Thymus (tissue), 11 donors: ENCODE measurements at regions not wholly inside any gene's neighbourhood (a gene's known extent, or its start where the extent isn't known, plus 50 kb on each side); places are given as distances from the start of the nearest gene placed in this dataset.
"Not testable (repeated sequence)": the region's sequence is repeated elsewhere in the genome, so short reads cannot be mapped to it uniquely, and the experiment has no call there.

Source experiments
- DNase-seq, 9 donors: peaks; one replicate each; pipeline ENCODE4 v3.0.0-alpha.2; 2013; ENCODE audit warnings: low spot score in 9 of 9, low read depth in 6 of 9, missing footprints in 1 of 9
- H3K27ac ChIP-seq, 2 donors: one replicate each; pipeline ENCODE4 v1.5.1; 2013; ENCODE audit warnings: control low read depth in 1 of 2, low read depth in 1 of 2, low read length in 1 of 2, mild to moderate bottlenecking in 1 of 2, moderate library complexity in 1 of 2
- H3K27me3 ChIP-seq, 2 donors: one replicate each; pipeline ENCODE4 v1.5.1; 2013; ENCODE audit warnings: low read length in 1 of 2; ENCODE audit not compliant: control insufficient read depth in 2 of 2, insufficient read depth in 1 of 2
- H3K36me3 ChIP-seq, 2 donors: one replicate each; pipeline ENCODE4 v1.5.1; 2013; ENCODE audit warnings: low read length in 1 of 2, mild to moderate bottlenecking in 1 of 2, moderate library complexity in 1 of 2; ENCODE audit not compliant: control insufficient read depth in 2 of 2, insufficient read depth in 2 of 2
- H3K4me1 ChIP-seq, 2 donors: one replicate each; pipeline ENCODE4 v1.5.1; 2013; ENCODE audit warnings: low read length in 2 of 2; ENCODE audit not compliant: control insufficient read depth in 2 of 2, insufficient read depth in 2 of 2
- H3K4me3 ChIP-seq, 2 donors: one replicate each; pipeline ENCODE4 v1.5.1; 2013; ENCODE audit warnings: low read length in 2 of 2, control low read depth in 1 of 2, mild to moderate bottlenecking in 1 of 2
- H3K9me3 ChIP-seq, 2 donors: one replicate each; pipeline ENCODE4 v1.5.1; 2013; ENCODE audit warnings: low read length in 1 of 2, mild to moderate bottlenecking in 1 of 2; ENCODE audit not compliant: control insufficient read depth in 2 of 2, insufficient read depth in 1 of 2
- WGBS: extraction: QIAGEN DNeasy Blood & Tissue Kit; methylation state at CpG from one replicate; pipeline ENCODE4 v1.1.7; 2013; 5-methylcytosine and 5-hydroxymethylcytosine counted together
- donor health status: healthy.

DNA sequence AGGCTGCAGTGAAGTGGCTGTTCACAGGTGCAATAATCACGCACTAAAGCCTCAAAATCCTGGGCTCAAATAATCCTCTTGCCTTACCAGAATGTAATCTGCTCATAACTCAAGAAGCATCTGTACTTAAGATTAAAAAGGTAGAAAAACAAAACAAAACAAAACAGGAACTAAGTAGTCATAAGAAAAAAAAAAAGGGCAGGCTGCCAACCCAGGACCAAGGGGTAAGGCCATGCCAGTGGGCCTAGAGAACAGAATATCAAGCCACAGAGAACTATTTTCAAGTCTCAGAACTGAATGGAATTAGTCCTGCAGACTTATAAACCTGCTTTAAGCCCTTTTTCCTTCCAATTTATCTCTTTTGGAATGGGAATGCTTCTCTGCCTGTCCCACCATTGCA is 64.8 kb upstream of the TBC1D3K start:
- Histone ChIP-seq H3K4me1 (no peaks in the 10 kb centered on the region), H3K4me3 (no peak overlapping the region), H3K9me3 (peaks cover 0 to 13% of the 10 kb centered on the region in 2 donors), H3K27ac (no peak overlapping the region), H3K36me3 (no peaks in the 10 kb centered on the region), H3K27me3 (no peaks in the 10 kb centered on the region)
- 96% methylated on average over 1 of the region's 1 CpG for WGBS
- DNase-seq, result no peak

DNA sequence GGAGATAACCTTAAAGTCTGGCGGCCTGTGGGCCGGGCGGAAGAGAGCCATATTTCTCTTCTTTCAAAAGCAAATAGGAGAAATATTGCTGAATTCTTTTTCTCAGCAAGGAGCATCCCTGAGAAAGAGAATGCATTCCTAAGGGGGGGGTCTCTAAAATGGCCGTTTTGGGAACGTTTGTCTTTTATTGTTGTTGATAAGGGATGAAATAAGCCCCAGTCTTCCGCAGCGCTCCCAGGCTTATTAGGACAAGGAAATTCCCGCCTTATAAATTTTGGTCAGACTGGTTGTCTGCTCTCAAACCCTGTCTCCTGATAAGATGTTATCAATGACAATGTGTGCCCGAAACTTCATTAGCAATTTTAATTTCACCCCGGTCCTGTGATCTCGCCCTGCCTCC is 65.8 kb upstream of the TBC1D3K start:
- H3K4me1 ChIP-seq, H3K27me3 ChIP-seq, H3K36me3 ChIP-seq, DNase-seq, H3K27ac ChIP-seq, H3K4me3 ChIP-seq: not testable (repeated sequence)
- WGBS, result 96% methylated on average over 11 of the region's 11 CpGs
- peaks cover 0 to 13% of the 10 kb centered on the region in 2 donors for H3K9me3 ChIP-seq

DNA sequence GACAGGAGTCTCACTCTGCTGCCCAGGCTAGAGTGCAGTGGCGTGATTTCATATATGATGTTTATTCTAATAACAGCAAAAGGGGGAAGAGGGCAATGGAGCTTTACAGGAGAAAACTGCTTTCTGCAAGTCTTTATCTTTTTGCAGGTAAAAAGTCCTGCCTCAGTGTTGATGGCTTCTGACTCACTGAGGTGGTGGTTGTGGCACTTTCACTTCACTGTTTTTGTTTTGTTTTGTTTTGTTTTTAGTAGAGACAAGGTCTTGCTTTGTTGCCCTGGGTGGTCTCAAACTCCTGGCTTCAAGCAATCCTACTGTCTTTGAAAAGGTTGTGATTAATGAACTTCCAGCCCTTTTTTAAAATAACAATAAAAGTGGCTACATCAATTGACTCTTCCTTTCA is 68.0 kb upstream of the TBC1D3K start:
- H3K27ac ChIP-seq, result no peak overlapping the region
- peaks cover 0 to 13% of the 10 kb centered on the region in 2 donors for H3K9me3 ChIP-seq
- no peak overlapping the region for H3K4me3 ChIP-seq
- H3K4me1 ChIP-seq, result no peaks in the 10 kb centered on the region
- no peak for DNase-seq
- H3K36me3 ChIP-seq, result no peaks in the 10 kb centered on the region
- WGBS, result 100% methylated on average over 1 of the region's 1 CpG
- H3K27me3 ChIP-seq, result no peaks in the 10 kb centered on the region

DNA sequence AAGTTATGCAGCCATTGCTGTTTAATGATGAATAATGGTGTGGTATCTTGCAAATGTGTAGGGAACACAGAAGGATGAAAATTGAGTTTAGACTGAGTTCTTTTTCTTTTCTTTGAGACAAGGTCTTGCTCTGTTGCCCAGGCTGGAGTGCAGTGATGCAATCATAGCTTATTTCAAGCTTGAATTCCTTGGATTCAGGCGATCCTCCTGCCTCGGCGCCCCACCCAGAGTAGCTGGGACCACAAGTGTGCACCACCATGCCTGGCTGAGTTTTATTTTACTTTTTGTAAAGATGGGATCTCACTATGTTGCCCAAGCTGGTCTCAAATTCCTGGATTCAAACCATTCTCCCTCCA is 74.6 kb upstream of the TBC1D3K start:
- no peak overlapping the region for H3K27ac ChIP-seq
- no peaks in the 10 kb centered on the region for H3K9me3 ChIP-seq
- no peak overlapping the region for H3K4me3 ChIP-seq
- peaks cover 3 to 13% of the 10 kb centered on the region in 2 donors for H3K4me1 ChIP-seq
- H3K27me3 ChIP-seq, result peaks cover 0 to 4% of the 10 kb centered on the region in 2 donors
- WGBS, result 97% methylated on average over 3 of the region's 3 CpGs
- H3K36me3 ChIP-seq, result no peaks in the 10 kb centered on the region
- no peak for DNase-seq

DNA sequence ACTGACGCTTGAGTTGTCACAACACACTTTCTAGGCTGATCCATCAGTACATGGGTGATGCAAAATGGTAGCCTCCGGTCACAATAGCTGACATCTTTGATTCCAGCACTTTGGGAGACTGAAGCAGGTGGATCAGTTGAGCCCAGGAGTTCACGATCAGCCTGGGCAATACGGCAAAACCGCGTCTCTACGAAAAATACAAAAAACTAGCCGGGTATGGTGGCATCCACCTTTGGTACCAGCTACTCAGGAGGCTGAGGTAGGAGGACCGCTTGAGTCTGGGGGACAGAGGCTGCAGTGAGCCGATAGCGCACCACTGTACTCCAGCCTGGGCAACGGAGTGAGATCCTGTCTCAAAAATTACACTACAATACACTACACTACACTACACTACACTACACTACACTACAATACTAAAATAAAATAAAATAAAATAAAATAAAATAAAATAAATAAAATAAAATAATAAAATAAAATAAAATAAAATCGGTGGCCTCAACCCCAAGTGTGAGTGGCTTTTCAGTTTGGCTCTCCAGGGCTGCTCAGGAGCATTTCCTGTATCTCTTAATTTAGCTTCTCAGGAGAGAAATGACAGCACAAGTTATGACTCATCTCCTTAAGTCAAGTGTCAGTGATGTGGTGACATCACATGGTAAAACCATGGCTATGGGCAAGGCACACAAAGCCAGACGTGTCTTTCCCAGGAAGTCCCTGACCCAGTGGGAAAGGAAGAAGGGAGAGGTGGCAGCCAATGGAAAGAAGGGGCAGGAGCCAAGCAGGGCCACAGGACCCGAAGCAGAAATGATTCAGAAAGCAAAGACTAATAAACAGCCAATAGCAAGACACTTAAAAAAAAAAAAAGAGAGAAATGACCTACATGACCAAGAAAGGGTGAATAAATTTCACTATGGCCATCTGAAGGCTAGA is 75.3 kb upstream of the TBC1D3K start:
- WGBS, result 86% methylated on average over 15 of the region's 15 CpGs
- Histone ChIP-seq H3K4me3 (no peak overlapping the region), H3K36me3 (no peaks in the 10 kb centered on the region), H3K27me3 (peaks cover 0 to 8% of the 10 kb centered on the region in 2 donors), H3K4me1 (peaks cover 9 to 18% of the 10 kb centered on the region in 2 donors), H3K27ac (no peak overlapping the region), H3K9me3 (no peaks in the 10 kb centered on the region)
- DNase-seq, result peak in 1 of 9 donors; percentile 40

DNA sequence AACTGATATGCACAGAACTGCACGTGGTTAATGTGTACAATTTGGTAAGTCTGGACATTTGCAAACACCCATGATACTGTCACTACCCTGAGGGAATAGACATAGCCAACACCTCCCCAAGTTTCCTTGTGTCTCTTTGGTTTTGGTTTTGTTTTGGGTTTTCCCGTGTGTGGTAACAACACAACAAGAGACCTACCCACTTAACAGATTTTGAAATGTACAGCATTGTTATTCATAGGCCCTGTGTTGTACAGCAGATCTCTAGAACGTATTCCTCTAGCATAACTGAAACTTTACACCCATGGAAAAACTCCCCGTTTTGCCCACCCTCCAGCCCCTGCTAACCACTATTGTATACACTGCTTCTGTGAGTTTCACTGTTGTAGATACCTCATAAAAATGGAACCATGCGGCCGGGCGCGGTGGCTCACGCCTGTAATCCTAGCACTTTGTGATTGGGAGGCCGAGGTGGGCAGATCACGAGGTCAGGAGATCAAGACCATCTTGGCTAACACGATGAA is 76.3 kb upstream of the TBC1D3K start:
- Histone ChIP-seq H3K36me3 (no peaks in the 10 kb centered on the region), H3K27me3 (peaks cover 0 to 8% of the 10 kb centered on the region in 2 donors), H3K27ac (no peak overlapping the region), H3K9me3 (no peaks in the 10 kb centered on the region), H3K4me1 (peaks cover 10 to 18% of the 10 kb centered on the region in 2 donors), H3K4me3 (no peak overlapping the region)
- 91% methylated on average over 12 of the region's 12 CpGs for WGBS
- DNase-seq, result no peak

DNA sequence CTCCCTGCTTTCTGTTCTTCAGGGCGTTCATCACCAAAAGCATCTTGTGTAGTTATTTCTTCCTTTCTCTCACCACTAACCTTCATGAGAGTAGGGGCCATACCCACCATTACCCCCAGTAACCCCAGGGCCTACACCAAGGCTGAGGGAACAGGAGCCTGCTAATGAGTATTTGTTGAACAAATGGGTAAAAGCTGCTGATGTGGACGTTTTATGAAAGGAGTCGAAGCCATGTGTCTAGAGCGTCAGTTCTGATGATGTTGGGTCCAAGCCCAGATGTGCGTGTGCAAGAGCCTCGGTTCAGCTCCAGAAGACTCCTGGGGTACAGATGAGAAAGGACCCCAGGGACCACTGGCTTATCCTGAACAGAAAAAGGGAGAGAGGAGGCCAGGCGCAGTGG is 77.1 kb upstream of the TBC1D3K start:
- no peak for DNase-seq
- Histone ChIP-seq H3K27me3 (peaks cover 0 to 8% of the 10 kb centered on the region in 2 donors), H3K36me3 (no peaks in the 10 kb centered on the region), H3K27ac (no peak overlapping the region), H3K4me1 (peaks cover 10 to 18% of the 10 kb centered on the region in 2 donors), H3K4me3 (no peak overlapping the region), H3K9me3 (no peaks in the 10 kb centered on the region)
- WGBS, result 89% methylated on average over 7 of the region's 7 CpGs

DNA sequence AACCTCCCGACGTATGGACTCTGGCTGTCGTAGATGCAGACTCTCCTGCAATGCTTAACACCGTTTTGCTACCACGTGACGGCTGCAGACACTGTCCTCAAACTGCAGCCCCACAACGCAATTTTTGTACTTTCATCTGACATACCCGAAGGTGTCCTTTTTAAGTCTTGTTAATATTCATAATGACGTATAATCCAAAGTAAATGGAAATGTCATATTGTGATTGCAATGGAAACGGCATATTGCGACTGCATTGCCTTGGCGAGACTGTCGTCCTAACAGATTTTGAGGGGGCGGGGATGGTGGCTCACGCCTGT is 79.3 kb upstream of the TBC1D3K start:
- Histone ChIP-seq H3K4me3 (no peak overlapping the region), H3K9me3 (no peaks in the 10 kb centered on the region), H3K4me1 (peaks cover 10 to 18% of the 10 kb centered on the region in 2 donors), H3K36me3 (no peaks in the 10 kb centered on the region), H3K27ac (no peak overlapping the region), H3K27me3 (peaks cover 0 to 8% of the 10 kb centered on the region in 2 donors)
- no peak for DNase-seq
- 64% methylated on average over 15 of the region's 15 CpGs for WGBS

DNA sequence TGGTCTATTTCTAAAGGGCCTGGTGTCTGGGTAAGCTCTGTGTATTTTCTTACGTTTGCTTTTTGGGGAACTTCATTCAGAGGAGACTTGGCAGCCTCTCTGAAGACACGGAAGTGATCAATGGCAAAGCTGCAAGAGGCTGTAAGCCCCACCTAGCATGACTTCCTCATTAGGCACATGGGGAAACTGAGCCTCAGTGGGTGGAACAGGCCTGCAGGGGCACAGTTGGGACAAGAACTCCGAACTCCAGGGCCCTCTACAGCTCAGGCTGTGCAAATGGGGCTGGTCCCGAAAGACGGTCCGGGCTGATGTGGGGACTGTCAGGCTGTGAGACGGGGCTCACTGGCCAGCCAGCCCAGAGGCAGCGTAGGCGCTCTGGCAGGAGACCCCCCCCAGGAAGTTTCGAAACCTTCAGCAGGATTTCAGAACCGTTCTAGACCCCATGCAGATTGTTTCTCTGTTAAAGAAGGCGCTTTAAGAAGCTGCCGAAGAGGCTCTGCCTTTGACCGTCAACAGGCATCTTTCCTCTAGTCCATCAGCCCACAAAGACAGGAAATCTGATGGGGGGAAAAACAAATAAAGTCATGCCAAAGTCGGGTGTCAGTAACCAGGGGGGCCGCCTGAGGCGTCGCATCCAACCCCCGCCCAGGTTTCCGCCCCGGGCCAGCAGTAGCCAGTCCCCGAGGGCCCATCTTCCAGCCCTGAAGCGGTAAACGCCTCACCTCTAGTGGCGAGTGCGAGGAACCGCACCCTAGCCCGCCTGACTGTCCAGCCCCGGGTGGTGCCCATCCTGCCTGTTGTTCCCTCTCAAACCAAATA is 79.8 kb upstream of the TBC1D3K start:
- H3K4me3 ChIP-seq, result peak overlapping the region; percentile 13 to 27
- no peaks in the 10 kb centered on the region for H3K36me3 ChIP-seq
- WGBS, result 14% methylated on average over 29 of the region's 29 CpGs
- H3K27ac ChIP-seq, result peak overlapping the region in 1 of 2 donors; percentile 11
- H3K27me3 ChIP-seq, result peaks cover 0 to 8% of the 10 kb centered on the region in 2 donors
- no peaks in the 10 kb centered on the region for H3K9me3 ChIP-seq
- DNase-seq, result peak in 5 of 9 donors; percentile 6 to 42 (median 28)
- H3K4me1 ChIP-seq, result peaks cover 10 to 18% of the 10 kb centered on the region in 2 donors
